LNCaP clone FGC (cell line): ENCODE measurements at regions not wholly inside any gene's neighbourhood (a gene's known extent, or its start where the extent isn't known, plus 50 kb on each side); places are given as distances from the start of the nearest gene placed in this dataset.

ENCODE experiments used
- DNase-seq: peaks from one replicate; pipeline ENCODE4 v3.0.0-alpha.2; 2011; ENCODE audit warnings: low read depth
- H3K4me3 ChIP-seq: 2 replicates; pipeline ENCODE4 v1.5.1; 2011; ENCODE audit warnings: mild to moderate bottlenecking, low read depth, low read length, control low read depth
- TF ChIP-seq, protein P1 (sequence below): IDR thresholded peaks from 2 replicates; pipeline ENCODE4 v1.5.1; 2012; ENCODE audit warnings: mild to moderate bottlenecking; ENCODE audit not compliant: control insufficient read depth, insufficient read depth; ENCODE audit errors: extremely low read depth

DNA sequence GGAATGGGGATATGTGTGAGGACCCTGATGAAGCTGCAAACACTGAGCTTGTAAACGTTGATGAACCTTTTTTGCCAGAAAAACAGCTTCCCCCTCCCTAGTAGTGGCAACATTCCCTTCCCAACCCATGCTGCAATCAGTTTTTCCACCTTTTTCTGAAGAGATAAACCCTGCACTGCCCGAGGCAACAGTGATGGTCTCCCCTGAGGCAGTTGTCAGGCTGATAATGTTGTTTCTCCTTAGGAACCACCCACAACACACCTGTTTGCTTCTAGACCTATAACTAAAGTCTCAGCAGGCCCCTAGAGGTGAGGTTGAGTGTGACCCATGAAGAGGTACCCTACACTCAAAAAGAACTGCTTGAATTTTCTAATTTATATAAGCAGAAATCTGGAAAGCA lies 922.4 kb upstream of the ADGRL4 start:
- TF ChIP-seq, protein P1, sequence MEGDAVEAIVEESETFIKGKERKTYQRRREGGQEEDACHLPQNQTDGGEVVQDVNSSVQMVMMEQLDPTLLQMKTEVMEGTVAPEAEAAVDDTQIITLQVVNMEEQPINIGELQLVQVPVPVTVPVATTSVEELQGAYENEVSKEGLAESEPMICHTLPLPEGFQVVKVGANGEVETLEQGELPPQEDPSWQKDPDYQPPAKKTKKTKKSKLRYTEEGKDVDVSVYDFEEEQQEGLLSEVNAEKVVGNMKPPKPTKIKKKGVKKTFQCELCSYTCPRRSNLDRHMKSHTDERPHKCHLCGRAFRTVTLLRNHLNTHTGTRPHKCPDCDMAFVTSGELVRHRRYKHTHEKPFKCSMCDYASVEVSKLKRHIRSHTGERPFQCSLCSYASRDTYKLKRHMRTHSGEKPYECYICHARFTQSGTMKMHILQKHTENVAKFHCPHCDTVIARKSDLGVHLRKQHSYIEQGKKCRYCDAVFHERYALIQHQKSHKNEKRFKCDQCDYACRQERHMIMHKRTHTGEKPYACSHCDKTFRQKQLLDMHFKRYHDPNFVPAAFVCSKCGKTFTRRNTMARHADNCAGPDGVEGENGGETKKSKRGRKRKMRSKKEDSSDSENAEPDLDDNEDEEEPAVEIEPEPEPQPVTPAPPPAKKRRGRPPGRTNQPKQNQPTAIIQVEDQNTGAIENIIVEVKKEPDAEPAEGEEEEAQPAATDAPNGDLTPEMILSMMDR, result no peak
- no peak overlapping the region for H3K4me3 ChIP-seq
- DNase-seq, result no peak

DNA sequence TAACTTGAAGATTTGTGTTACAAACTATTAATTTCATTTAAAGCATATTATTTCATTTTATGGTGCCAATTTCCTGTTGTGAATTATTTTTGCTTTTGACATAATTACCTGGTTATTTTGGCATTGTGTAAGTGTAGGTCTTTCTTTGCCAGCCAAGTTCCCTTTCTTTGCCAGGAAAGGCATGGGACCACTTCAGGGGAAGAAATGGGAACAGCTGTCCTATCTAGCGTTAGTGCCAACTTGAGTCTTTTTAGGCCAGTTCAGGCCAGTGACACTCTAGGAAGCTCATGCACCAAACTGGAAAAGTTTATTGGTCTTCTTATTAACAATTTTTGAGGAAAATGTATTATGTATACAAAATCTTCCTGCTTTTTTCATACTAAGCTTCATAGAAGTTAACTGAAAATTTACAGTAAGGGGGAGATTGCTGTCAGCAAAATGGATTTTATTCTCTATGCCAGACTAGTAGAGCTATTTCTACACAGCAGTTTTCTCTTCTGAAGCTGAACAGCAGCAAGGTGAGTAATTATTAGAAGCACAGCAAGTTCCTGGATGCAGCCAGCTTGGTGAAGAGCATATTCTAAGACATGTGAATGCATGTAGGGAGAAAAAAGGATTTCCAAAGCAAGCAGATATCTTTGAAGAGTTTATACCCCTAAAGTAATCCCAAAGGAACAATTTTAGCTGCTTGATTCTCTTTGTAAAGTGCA lies 914.6 kb upstream of the ADGRL4 start:
- TF ChIP-seq, protein P1, result no peak

DNA sequence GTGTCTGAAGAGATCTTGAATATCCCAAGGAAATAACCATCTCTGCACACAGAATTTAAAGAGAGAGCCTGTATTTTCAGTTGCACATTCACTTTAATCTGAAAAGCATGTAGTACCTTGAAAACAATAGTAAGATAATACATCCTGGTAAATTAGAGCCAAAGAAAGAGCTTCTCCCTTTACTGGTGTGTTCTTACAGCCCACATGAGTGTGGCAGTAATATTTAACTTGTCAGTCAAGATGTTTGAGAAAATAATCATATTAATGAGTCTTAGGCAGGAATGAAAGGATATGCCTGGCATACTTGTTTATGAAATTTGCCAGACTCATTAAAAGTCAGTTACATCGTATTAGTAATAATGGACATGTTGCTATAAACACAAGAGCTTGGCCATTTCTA lies 908.4 kb upstream of the ADGRL4 start:
- DNase-seq, result no peak
- TF ChIP-seq, protein P1, result no peak
- no peak overlapping the region for H3K4me3 ChIP-seq

More for the DNA sequence above, 914.6 kb upstream of the ADGRL4 start:
- no peak overlapping the region for H3K4me3 ChIP-seq
- DNase-seq, result no peak

DNA sequence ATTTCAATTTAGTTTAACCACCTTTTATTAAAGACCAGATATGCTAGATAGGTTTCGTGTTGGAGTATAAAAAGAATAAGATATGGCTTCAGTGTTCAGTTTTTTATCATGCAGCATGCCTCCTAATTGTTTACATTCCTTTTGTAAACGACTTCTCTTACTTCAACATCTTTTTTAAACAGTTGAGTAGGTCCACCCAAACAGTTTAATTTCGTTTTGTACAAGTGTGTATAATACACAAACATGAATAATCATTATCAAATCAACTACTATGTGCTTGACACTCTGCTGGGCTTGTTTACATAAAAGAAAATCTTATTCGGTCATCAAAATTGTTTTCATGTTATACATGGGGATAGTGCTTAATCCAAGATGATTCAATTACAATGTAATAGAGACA lies 906.3 kb upstream of the ADGRL4 start:
- TF ChIP-seq, protein P1, result no peak
- DNase-seq, result no peak
- no peak overlapping the region for H3K4me3 ChIP-seq

DNA sequence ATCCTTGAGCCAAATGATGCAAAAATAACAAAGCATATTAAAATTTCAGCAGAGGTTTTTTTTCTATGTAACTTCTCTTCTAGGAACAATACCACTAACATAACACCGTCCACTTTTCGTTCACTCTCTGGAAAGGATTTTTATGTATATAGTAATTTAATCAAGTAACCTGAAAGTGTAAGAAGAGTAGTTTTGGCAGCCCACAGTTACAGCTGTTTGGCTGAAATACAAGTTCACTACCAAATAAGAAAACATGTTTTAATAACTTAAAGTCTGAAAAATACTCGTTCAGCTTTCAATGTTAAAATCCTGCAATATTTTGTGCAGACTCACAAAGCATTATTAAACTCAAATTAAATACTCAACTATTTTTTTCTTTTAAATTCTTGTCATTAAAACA lies 896.8 kb upstream of the ADGRL4 start:
- no peak for DNase-seq
- H3K4me3 ChIP-seq, result no peak overlapping the region
- TF ChIP-seq, protein P1, result no peak

DNA sequence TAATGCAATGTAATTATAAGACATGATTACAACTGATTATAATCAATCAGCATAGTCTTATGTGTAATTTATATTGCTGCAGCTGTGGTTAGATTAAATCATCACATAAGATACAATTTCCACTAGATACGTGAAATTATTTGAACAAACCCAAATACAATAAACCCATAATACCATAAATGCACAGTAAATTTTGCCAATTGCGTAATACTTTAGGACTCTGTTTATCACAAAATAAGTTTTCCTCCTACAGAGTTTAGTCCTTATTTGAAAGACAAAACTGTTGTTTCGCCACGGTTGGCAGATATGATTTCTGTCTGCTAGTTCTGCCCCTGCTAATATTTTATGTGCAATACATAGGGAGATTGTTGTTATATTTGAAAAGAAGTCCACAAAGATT lies 895.9 kb upstream of the ADGRL4 start:
- DNase-seq, result no peak
- no peak overlapping the region for H3K4me3 ChIP-seq
- TF ChIP-seq, protein P1, result no peak

DNA sequence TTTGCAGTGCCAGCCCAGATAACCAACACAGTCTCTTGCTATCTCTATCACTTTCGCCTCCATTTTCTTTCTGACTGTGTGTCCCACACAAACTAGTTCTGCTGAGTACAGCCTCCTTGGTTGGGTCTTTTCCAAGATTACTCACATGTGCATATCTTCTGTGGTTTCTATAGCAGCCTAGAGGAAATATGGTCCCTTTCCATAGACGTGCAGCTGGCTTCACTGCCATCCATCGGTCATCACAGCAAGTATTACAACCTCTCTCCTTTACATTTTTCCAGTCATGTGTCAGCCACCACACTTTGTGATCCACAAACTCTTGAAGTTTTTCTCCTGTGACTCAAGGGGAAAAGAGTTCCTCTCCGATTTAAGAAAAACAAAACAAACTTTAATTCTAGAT lies 893.4 kb upstream of the ADGRL4 start:
- H3K4me3 ChIP-seq, result no peak overlapping the region
- TF ChIP-seq, protein P1, result no peak
- no peak for DNase-seq
